ENCODE measurements at regions not wholly inside any gene's neighbourhood (a gene's known extent, or its start where the extent isn't known, plus 50 kb on each side); places are given as distances from the start of the nearest gene placed in this dataset.

GRCh38 chr15:47872869-47873432, 155.6 kb downstream of the SEMA6D start:
- intact Hi-C loops (cut with DNase I): no loop called here
- H3K4me3 ChIP-seq: no peak overlapping the region
- H3K27me3 ChIP-seq: no peaks in the 10 kb centered on the region
- H3K36me3 ChIP-seq (replicated peaks in 1 of 2; ENCODE audit: insufficient read depth in 1 of 2, low read depth in 2 of 2): no peaks in the 10 kb centered on the region
- ATAC-seq (peak; percentile 40), DNase-seq (no peak)
- H3K27ac ChIP-seq: no peak overlapping the region
- peaks cover 21% of the 10 kb centered on the region for H3K4me1 ChIP-seq
- H3K9me3 ChIP-seq: no peaks in the 10 kb centered on the region
- 69 to 74% methylated on average over 7 of the region's 7 CpGs for WGBS, 2 donors
- TF ChIP-seq CTCF (IDR thresholded peaks at IDR 0.05) (no peak), POLR2A (IDR thresholded peaks at IDR 0.05) (no peak)

GRCh38 chr15:47876986-47877385, 159.7 kb downstream of the SEMA6D start:
- H3K4me1 ChIP-seq: no peaks in the 10 kb centered on the region
- intact Hi-C loops (cut with DNase I): no loop called here
- 72 to 91% methylated on average over 5 of the region's 5 CpGs for WGBS, 2 donors

GRCh38 chr15:47877836-47878235, 160.5 kb downstream of the SEMA6D start:
- ATAC-seq: no peak
- Histone ChIP-seq H3K27ac (no peak overlapping the region), H3K4me3 (no peak overlapping the region), H3K36me3 (replicated peaks in 1 of 2; ENCODE audit: insufficient read depth in 1 of 2, low read depth in 2 of 2) (no peaks in the 10 kb centered on the region), H3K27me3 (no peaks in the 10 kb centered on the region), H3K9me3 (no peaks in the 10 kb centered on the region), H3K4me1 (no peaks in the 10 kb centered on the region)
- TF ChIP-seq POLR2A (IDR thresholded peaks at IDR 0.05) (no peak), CTCF (IDR thresholded peaks at IDR 0.05) (no peak)
- DNase-seq: no peak
- 79 to 85% methylated on average over 5 of the region's 5 CpGs for WGBS, 2 donors
- intact Hi-C loops (cut with DNase I): no loop called here

More at GRCh38 chr15:47876986-47877385, 159.7 kb downstream of the SEMA6D start:
- ATAC-seq (no peak), DNase-seq (no peak)
- no peak for TF ChIP-seq CTCF (IDR thresholded peaks at IDR 0.05)
- no peak for TF ChIP-seq POLR2A (IDR thresholded peaks at IDR 0.05)
- no peaks in the 10 kb centered on the region for H3K36me3 ChIP-seq (replicated peaks in 1 of 2; ENCODE audit: insufficient read depth in 1 of 2, low read depth in 2 of 2)
- no peaks in the 10 kb centered on the region for H3K27me3 ChIP-seq
- H3K9me3 ChIP-seq: no peaks in the 10 kb centered on the region
- H3K4me3 ChIP-seq: no peak overlapping the region
- H3K27ac ChIP-seq: no peak overlapping the region

- intact Hi-C loops (cut with DNase I): no loop called here
- Histone ChIP-seq H3K27ac (no peak overlapping the region), H3K27me3 (no peaks in the 10 kb centered on the region), H3K36me3 (replicated peaks in 1 of 2; ENCODE audit: insufficient read depth in 1 of 2, low read depth in 2 of 2) (no peaks in the 10 kb centered on the region), H3K4me3 (no peak overlapping the region), H3K4me1 (no peaks in the 10 kb centered on the region), H3K9me3 (no peaks in the 10 kb centered on the region)
- no peak for TF ChIP-seq CTCF (IDR thresholded peaks at IDR 0.05)
- TF ChIP-seq POLR2A (IDR thresholded peaks at IDR 0.05): no peak
- ATAC-seq (no peak), DNase-seq (no peak)
- 76 to 80% methylated on average over 4 of the region's 4 CpGs for WGBS, 2 donors
These were observed 168.6 kb downstream of the SEMA6D start for GRCh38 chr15:47885920-47886319.

GRCh38 chr15:47887241-47887800, 170.0 kb downstream of the SEMA6D start:
- TF ChIP-seq CTCF (IDR thresholded peaks at IDR 0.05) (no peak), POLR2A (IDR thresholded peaks at IDR 0.05) (no peak)
- WGBS, 2 donors: 64 to 91% methylated on average over 5 of the region's 5 CpGs
- H3K4me1 ChIP-seq: no peaks in the 10 kb centered on the region
- intact Hi-C loops (cut with DNase I): no loop called here
- no peaks in the 10 kb centered on the region for H3K27me3 ChIP-seq
- no peak overlapping the region for H3K4me3 ChIP-seq
- no peaks in the 10 kb centered on the region for H3K9me3 ChIP-seq
- DNase-seq (no peak), ATAC-seq (no peak)
- H3K36me3 ChIP-seq (replicated peaks in 1 of 2; ENCODE audit: insufficient read depth in 1 of 2, low read depth in 2 of 2): no peaks in the 10 kb centered on the region
- H3K27ac ChIP-seq: no peak overlapping the region
